GM12878 (cell line): ENCODE measurements at regions not wholly inside any gene's neighbourhood (a gene's known extent, or its start where the extent isn't known, plus 50 kb on each side); places are given as distances from the start of the nearest gene placed in this dataset.

ENCODE experiments used
- ATAC-seq: fragments of 200-7000 bp; cut with Tn5 transposase; 3 replicates; pipeline ENCODE4 v1.9.1; 2020; ENCODE audit warnings: mild to moderate bottlenecking, moderate library complexity
- BruUV-seq: library from RNA; stranded (reverse); fragments of 400-500 nt; replicated peaks from 2 replicates; lab custom pipeline; 2021; lab: Mats Ljungman, UMichigan
- CTCF ChIA-PET: fragments of 300-600 bp; sonication (Branson Sonifier 250); formaldehyde crosslinking; extraction: SDS; loops from one replicate; lab custom pipeline; 2021; ENCODE audit warnings: inconsistent platforms; lab: Yijun Ruan, JAX
- POLR2A ChIA-PET: fragments of 350-600 bp; formaldehyde crosslinking; extraction: SDS; loops from one replicate; lab custom pipeline; 2021; ENCODE audit warnings: inconsistent platforms; lab: Charles Lee
- RAD21 ChIA-PET: fragments of 300-600 bp; sonication (Branson Sonifier 250); formaldehyde crosslinking; loops from one replicate; lab custom pipeline; 2023; ENCODE audit warnings: antibody characterized with exemption; ENCODE audit not compliant: unreplicated experiment; lab: Charles Lee
- SMC1A ChIA-PET: fragments of 300-600 bp; sonication (Branson Sonifier 250); formaldehyde crosslinking; loops from one replicate; lab custom pipeline; 2023; ENCODE audit not compliant: unreplicated experiment, uncharacterized antibody; lab: Charles Lee
- DNase-seq: peaks from one replicate; pipeline ENCODE4 v3.0.0-alpha.2; 2011; ENCODE audit warnings: low read depth, low spot score
- FAIRE-seq: peaks from 3 replicates; lab custom pipeline; 2011; peaks lifted over from hg19 to GRCh38; lab: Jason Lieb, UNC
- H2AFZ ChIP-seq: 2 replicates; pipeline ENCODE4 v1.6.0; 2011; ENCODE audit warnings: low read depth, low read length, control low read depth; ENCODE audit not compliant: control insufficient read depth
- H3K27ac ChIP-seq: 2 replicates; pipeline ENCODE4 v1.5.1; 2011; ENCODE audit warnings: control low read depth; ENCODE audit not compliant: control insufficient read depth, insufficient read depth
- H3K27me3 ChIP-seq, 2 experiments: replicated peaks in 1 of 2; 2 replicates each; pipeline versions ENCODE4 v1.6.0 to v1.6.1; 2011; ENCODE audit warnings: low read length in 1 of 2; ENCODE audit not compliant: control insufficient read depth in 2 of 2, insufficient read depth in 2 of 2
- H3K36me3 ChIP-seq, 2 experiments: 2 replicates each; pipeline ENCODE4 v1.5.1; 2011; ENCODE audit warnings: low read length in 1 of 2; ENCODE audit not compliant: control insufficient read depth in 2 of 2, insufficient read depth in 2 of 2
- H3K4me1 ChIP-seq: 2 replicates; pipeline ENCODE4 v1.6.1; 2011; ENCODE audit warnings: mild to moderate bottlenecking, low read length, moderate library complexity, mixed read lengths; ENCODE audit not compliant: control insufficient read depth, insufficient read depth
- H3K4me2 ChIP-seq: 2 replicates; pipeline ENCODE4 v1.6.0; 2011; ENCODE audit warnings: control low read depth; ENCODE audit not compliant: control insufficient read depth, insufficient read depth
- H3K4me3 ChIP-seq: fragments of 200-600 bp; sonication (generic); 2 replicates; pipeline ENCODE4 v1.5.1; 2016
- H3K79me2 ChIP-seq: 2 replicates; pipeline ENCODE4 v1.6.0; 2011; ENCODE audit warnings: low read length; ENCODE audit not compliant: control insufficient read depth, insufficient read depth
- H3K9ac ChIP-seq: 2 replicates; pipeline ENCODE4 v1.8.0; 2011; ENCODE audit warnings: low read length, control low read depth, mixed read lengths; ENCODE audit not compliant: control insufficient read depth, insufficient read depth
- H3K9me3 ChIP-seq: replicated peaks from 3 replicates; pipeline ENCODE4 v1.5.1; 2011; ENCODE audit warnings: mild to moderate bottlenecking, low read length; ENCODE audit not compliant: control insufficient read depth, insufficient read depth
- H4K20me1 ChIP-seq: 2 replicates; pipeline ENCODE4 v1.6.0; 2011; ENCODE audit not compliant: control insufficient read depth, insufficient read depth
- IKZF1 ChIP-seq: fragments of 450-650 bp; conservative IDR thresholded peaks from 2 replicates; pipeline ENCODE4 v1.6.1; 2017; ENCODE audit warnings: antibody characterized with exemption, mild to moderate bottlenecking
- IRF5 ChIP-seq: fragments of 450-650 bp; IDR thresholded peaks from 2 replicates; pipeline ENCODE4 v1.6.1; 2017; ENCODE audit warnings: borderline replicate concordance
- JUND ChIP-seq: IDR thresholded peaks from 2 replicates; pipeline ENCODE4 v1.6.1; 2012; ENCODE audit warnings: low read depth, mild to moderate bottlenecking, low read length, improper control_type of control experiment, moderate library complexity
- MAX ChIP-seq: IDR thresholded peaks from 2 replicates; pipeline ENCODE4 v1.6.1; 2012; ENCODE audit warnings: low read depth, low read length, improper control_type of control experiment
- MYC ChIP-seq: IDR thresholded peaks from 2 replicates; pipeline ENCODE4 v1.6.1; 2011; ENCODE audit warnings: mild to moderate bottlenecking, low read length, moderate library complexity, inconsistent platforms; ENCODE audit not compliant: insufficient read depth, insufficient replicate concordance, insufficient read length, severe bottlenecking
- POLR2A ChIP-seq: IDR thresholded peaks from 2 replicates; pipeline ENCODE4 v1.6.1; 2011; ENCODE audit warnings: low read depth, mild to moderate bottlenecking, low read length
- RAD21 ChIP-seq: IDR thresholded peaks from 2 replicates; pipeline ENCODE4 v1.6.1; 2011; ENCODE audit warnings: mild to moderate bottlenecking, low read depth, low read length, moderate library complexity; ENCODE audit not compliant: insufficient read depth
- WGBS: methylation state at CpG from one replicate; pipeline ENCODE4 v1.1.6; 2016; ENCODE audit warnings: low lambda C conversion rate; ENCODE audit not compliant: insufficient replicate concordance, insufficient coverage; ENCODE audit errors: missing lambda C conversion rate; 5-methylcytosine and 5-hydroxymethylcytosine counted together
- in situ Hi-C: fragments of 300-500 bp; cut with MboI; formaldehyde crosslinking; loops from 9 replicates; pipeline ENCODE4 v1.14.3; 2018; ENCODE audit warnings: mixed read lengths
- intact Hi-C: fragments of 100-400 bp; cut with micrococcal nuclease; formaldehyde crosslinking; loops from one replicate; pipeline ENCODE4 v1.14.2; 2022; ENCODE audit not compliant: unreplicated experiment
- TF ChIP-seq, protein P1 (sequence below): fragments of 450-650 bp; IDR thresholded peaks from 2 replicates; pipeline ENCODE4 v1.6.1; 2017; ENCODE audit warnings: mild to moderate bottlenecking, moderate library complexity

DNA sequence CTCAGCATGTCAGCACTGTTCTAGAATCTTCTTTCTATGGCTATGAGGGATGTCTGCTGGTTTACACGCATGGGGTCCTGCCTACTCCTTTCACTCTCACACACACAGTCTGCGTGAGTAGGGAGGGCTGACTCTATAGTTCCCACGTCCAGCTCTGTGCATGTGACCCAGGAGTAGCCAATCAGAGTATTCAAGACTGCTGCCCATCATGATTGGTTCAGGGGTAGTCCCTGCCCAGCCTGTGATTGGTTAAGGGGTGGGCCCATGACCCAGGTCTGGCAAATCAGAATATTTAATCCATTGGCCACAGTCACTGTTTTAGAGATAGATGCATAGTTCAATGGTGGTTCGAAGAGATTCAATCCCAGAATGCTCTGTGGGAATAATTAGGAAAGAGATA, 151.3 kb upstream of the IRX3 start (continued):
- no peak for TF ChIP-seq MAX
- TF ChIP-seq, protein P1, sequence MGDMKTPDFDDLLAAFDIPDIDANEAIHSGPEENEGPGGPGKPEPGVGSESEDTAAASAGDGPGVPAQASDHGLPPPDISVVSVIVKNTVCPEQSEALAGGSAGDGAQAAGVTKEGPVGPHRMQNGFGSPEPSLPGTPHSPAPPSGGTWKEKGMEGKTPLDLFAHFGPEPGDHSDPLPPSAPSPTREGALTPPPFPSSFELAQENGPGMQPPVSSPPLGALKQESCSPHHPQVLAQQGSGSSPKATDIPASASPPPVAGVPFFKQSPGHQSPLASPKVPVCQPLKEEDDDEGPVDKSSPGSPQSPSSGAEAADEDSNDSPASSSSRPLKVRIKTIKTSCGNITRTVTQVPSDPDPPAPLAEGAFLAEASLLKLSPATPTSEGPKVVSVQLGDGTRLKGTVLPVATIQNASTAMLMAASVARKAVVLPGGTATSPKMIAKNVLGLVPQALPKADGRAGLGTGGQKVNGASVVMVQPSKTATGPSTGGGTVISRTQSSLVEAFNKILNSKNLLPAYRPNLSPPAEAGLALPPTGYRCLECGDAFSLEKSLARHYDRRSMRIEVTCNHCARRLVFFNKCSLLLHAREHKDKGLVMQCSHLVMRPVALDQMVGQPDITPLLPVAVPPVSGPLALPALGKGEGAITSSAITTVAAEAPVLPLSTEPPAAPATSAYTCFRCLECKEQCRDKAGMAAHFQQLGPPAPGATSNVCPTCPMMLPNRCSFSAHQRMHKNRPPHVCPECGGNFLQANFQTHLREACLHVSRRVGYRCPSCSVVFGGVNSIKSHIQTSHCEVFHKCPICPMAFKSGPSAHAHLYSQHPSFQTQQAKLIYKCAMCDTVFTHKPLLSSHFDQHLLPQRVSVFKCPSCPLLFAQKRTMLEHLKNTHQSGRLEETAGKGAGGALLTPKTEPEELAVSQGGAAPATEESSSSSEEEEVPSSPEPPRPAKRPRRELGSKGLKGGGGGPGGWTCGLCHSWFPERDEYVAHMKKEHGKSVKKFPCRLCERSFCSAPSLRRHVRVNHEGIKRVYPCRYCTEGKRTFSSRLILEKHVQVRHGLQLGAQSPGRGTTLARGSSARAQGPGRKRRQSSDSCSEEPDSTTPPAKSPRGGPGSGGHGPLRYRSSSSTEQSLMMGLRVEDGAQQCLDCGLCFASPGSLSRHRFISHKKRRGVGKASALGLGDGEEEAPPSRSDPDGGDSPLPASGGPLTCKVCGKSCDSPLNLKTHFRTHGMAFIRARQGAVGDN, result no peak
- TF ChIP-seq IKZF1, result no peak
- no peak for TF ChIP-seq POLR2A
- no peak for TF ChIP-seq MYC
- TF ChIP-seq IRF5, result no peak

- Histone ChIP-seq H3K9me3 (no peaks in the 10 kb centered on the region), H3K4me1 (no peaks in the 10 kb centered on the region), H3K4me3 (no peak overlapping the region), H3K79me2 (no peaks in the 10 kb centered on the region), H2AFZ (no peak overlapping the region), H3K27ac (no peak overlapping the region), H3K4me2 (no peak overlapping the region), H3K9ac (no peak overlapping the region), H3K27me3 (no peaks in the 10 kb centered on the region), H3K36me3 (no peaks in the 10 kb centered on the region), H4K20me1 (no peaks in the 10 kb centered on the region)
- POLR2A ChIA-PET, result no interaction called here
- FAIRE-seq, result no peak
- no peak for TF ChIP-seq JUND
- no peak for TF ChIP-seq RAD21
- CTCF ChIA-PET, result no interaction called here
- ATAC-seq, result no peak
- no TSS peak for BruUV-seq
- SMC1A ChIA-PET, result no interaction called here
- 22% methylated on average over 11 of the region's 11 CpGs for WGBS
- in situ Hi-C loops (no loop called here), intact Hi-C loops (no loop called here)
- no peak for DNase-seq
- RAD21 ChIA-PET, result no interaction called here
Observed at GRCh38 chr16:54437401-54437800, 150.8 kb upstream of the IRX3 start.
